Ecto neural progenitor cell (in vitro differentiated cells): ENCODE measurements at regions not wholly inside any gene's neighbourhood (a gene's known extent, or its start where the extent isn't known, plus 50 kb on each side); places are given as distances from the start of the nearest gene placed in this dataset.

ENCODE experiments used
- DNase-seq: peaks from one replicate; pipeline ENCODE4 v3.0.0-alpha.2; 2018; ENCODE audit warnings: low spot score

- no peak for DNase-seq
Measured at GRCh38 chr3:150161011-150161410, 190.3 kb upstream of the PFN2 start.

GRCh38 chr3:150158943-150159625 lies 188.4 kb upstream of the PFN2 start:
- no peak for DNase-seq

- no peak for DNase-seq
Measured at GRCh38 chr3:150152567-150152966, 181.9 kb upstream of the PFN2 start.

GRCh38 chr3:150150633-150151032 lies 179.9 kb upstream of the PFN2 start:
- DNase-seq: no peak

GRCh38 chr3:150149651-150150051 lies 179.0 kb upstream of the PFN2 start:
- DNase-seq: no peak

GRCh38 chr3:150148227-150148626 lies 177.5 kb upstream of the PFN2 start:
- DNase-seq: no peak

GRCh38 chr3:150147776-150148175 lies 177.1 kb upstream of the PFN2 start:
- no peak for DNase-seq

- no peak for DNase-seq
Measured at GRCh38 chr3:150146991-150147761, 176.5 kb upstream of the PFN2 start.

GRCh38 chr3:150145659-150146058 lies 175.0 kb upstream of the PFN2 start:
- no peak for DNase-seq

- DNase-seq: no peak
Measured at GRCh38 chr3:150144191-150144708, 173.6 kb upstream of the PFN2 start.

- no peak for DNase-seq
Measured at GRCh38 chr3:150142936-150143335, 172.2 kb upstream of the PFN2 start.

- DNase-seq: no peak
Measured at GRCh38 chr3:150141790-150142326, 171.2 kb upstream of the PFN2 start.

GRCh38 chr3:150140614-150141321 lies 170.1 kb upstream of the PFN2 start:
- DNase-seq: no peak

GRCh38 chr3:150138824-150139223 lies 168.1 kb upstream of the PFN2 start:
- DNase-seq: no peak

- no peak for DNase-seq
Measured at GRCh38 chr3:150136242-150136641, 165.5 kb upstream of the PFN2 start.

- no peak for DNase-seq
Measured at GRCh38 chr3:150135287-150135721, 164.6 kb upstream of the PFN2 start.

- DNase-seq: no peak
Measured at GRCh38 chr3:150133293-150133692, 162.6 kb upstream of the PFN2 start.

GRCh38 chr3:150132101-150132749 lies 161.5 kb upstream of the PFN2 start:
- no peak for DNase-seq

GRCh38 chr3:150131663-150132062 lies 161.0 kb upstream of the PFN2 start:
- no peak for DNase-seq

GRCh38 chr3:150130404-150131100 lies 159.9 kb upstream of the PFN2 start:
- no peak for DNase-seq

GRCh38 chr3:150129166-150129565 lies 158.5 kb upstream of the PFN2 start:
- DNase-seq: no peak
